ENCODE measurements at regions not wholly inside any gene's neighbourhood (a gene's known extent, or its start where the extent isn't known, plus 50 kb on each side); places are given as distances from the start of the nearest gene placed in this dataset.

GRCh38 chr2:235235977-235236767 is 257.7 kb upstream of the AGAP1 start (continued):
- TF ChIP-seq ZNF16 (tag by site-specific recombination; IDR thresholded peaks at IDR 0.05; ENCODE audit: low read depth), result no peak
- TF ChIP-seq ZNF214 (tag by site-specific recombination; IDR thresholded peaks at IDR 0.05; ENCODE audit: borderline replicate concordance), result no peak
- no peak for TF ChIP-seq ZNF792 (tag by site-specific recombination; IDR thresholded peaks at IDR 0.05)
- TF ChIP-seq ZNF626 (tag by site-specific recombination; IDR thresholded peaks at IDR 0.05), result no peak
- no peak for TF ChIP-seq HOXC10 (CRISPR knock-in tag; IDR thresholded peaks at IDR 0.05)
- no peak for TF ChIP-seq ZFP37 (tag by site-specific recombination; IDR thresholded peaks at IDR 0.05)

- CTCF ChIA-PET, result no interaction called here
- Histone ChIP-seq H3K27ac (ENCODE audit: extremely low read depth, low read depth, low read length) (no peak overlapping the region), H3K9me3 (ENCODE audit: control insufficient read depth, insufficient read depth, low read depth, low read length) (no peaks in the 10 kb centered on the region), H3K4me3 (ENCODE audit: low read depth, low read length) (no peak overlapping the region), H3K36me3 (ENCODE audit: control insufficient read depth in 2 of 2, insufficient read depth in 1 of 2, low read length in 2 of 2) (no peaks in the 10 kb centered on the region), H3K4me1 (ENCODE audit: control insufficient read depth, insufficient read depth, low read length) (no peaks in the 10 kb centered on the region; the same call in 1 of the 2 replicates)
- POLR2A ChIA-PET, result no interaction called here
- no peak for TF ChIP-seq ZFP69B (tag by site-specific recombination; IDR thresholded peaks at IDR 0.05)
- no peak for TF ChIP-seq ZNF701 (tag by site-specific recombination; IDR thresholded peaks at IDR 0.05)
- TF ChIP-seq ZSCAN4 (tag by site-specific recombination; IDR thresholded peaks at IDR 0.05), result no peak
- TF ChIP-seq ZBTB49 (tag by site-specific recombination; IDR thresholded peaks at IDR 0.05; ENCODE audit: low read depth), result no peak
- TF ChIP-seq ZBTB26 (tag by site-specific recombination; optimal IDR thresholded peaks at IDR 0.05), result no peak
- TF ChIP-seq ZNF513 (tag by site-specific recombination; IDR thresholded peaks at IDR 0.05), result no peak
- TF ChIP-seq ZSCAN30 (tag by site-specific recombination; IDR thresholded peaks at IDR 0.05), result no peak
- TF ChIP-seq ZNF112 (tag by site-specific recombination; IDR thresholded peaks at IDR 0.05), result no peak
- TF ChIP-seq CTCF (tag by site-specific recombination; IDR thresholded peaks at IDR 0.05), result no peak
- no peak for TF ChIP-seq ZNF140 (tag by site-specific recombination; IDR thresholded peaks at IDR 0.05)
- no peak for TF ChIP-seq EGR2 (tag by site-specific recombination; IDR thresholded peaks at IDR 0.05; ENCODE audit: low read depth)
- no peak for TF ChIP-seq ZBTB1 (tag by site-specific recombination; IDR thresholded peaks at IDR 0.05)
- no peak for TF ChIP-seq PRDM4 (tag by site-specific recombination; IDR thresholded peaks at IDR 0.05)
- no peak for TF ChIP-seq BCL11A (tag by site-specific recombination; IDR thresholded peaks at IDR 0.05; ENCODE audit: low read depth)
- TF ChIP-seq ZNF280D (tag by site-specific recombination; IDR thresholded peaks at IDR 0.05), result no peak
- TF ChIP-seq ZNF202 (tag by site-specific recombination; IDR thresholded peaks at IDR 0.05; ENCODE audit: borderline replicate concordance), result no peak
Measured at GRCh38 chr2:235238537-235238936, 255.3 kb upstream of the AGAP1 start.

Measured in HEK293 (cell line).